ENCODE measurements at regions not wholly inside any gene's neighbourhood (a gene's known extent, or its start where the extent isn't known, plus 50 kb on each side); places are given as distances from the start of the nearest gene placed in this dataset.

DNA sequence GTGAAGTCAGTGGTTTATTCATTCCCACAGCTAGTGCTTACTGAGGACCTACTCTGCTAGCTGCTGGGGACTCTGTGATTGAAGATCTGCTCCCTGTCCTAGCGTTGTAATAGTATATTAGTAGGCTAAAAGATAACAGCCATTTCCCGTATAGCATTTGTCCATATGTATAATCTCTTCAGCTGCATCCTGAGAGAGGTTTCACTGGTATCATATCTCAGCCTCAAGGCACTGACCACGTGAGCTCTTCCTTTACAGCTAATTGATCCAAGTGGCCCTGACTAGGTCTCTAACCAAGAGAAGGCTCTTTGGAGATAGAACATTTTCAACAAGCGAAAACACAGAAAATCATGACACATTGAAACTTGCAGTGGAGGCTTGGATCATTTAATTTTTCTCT, 110.2 kb downstream of the APIP start:
- Histone ChIP-seq H3K9me3 (replicated peaks in 1 of 2; ENCODE audit: control insufficient read depth in 1 of 2, insufficient read depth in 1 of 2, low read length in 2 of 2) (no peaks in the 10 kb centered on the region), H3K4me1 (ENCODE audit: control insufficient read depth in 1 of 2, insufficient read depth in 2 of 2, low read length in 2 of 2) (no peaks in the 10 kb centered on the region), H3K27ac (ENCODE audit: low read depth in 1 of 2, low read length in 2 of 2) (no peak overlapping the region), H3K4me2 (replicated peaks; ENCODE audit: extremely low read depth, low read length, poor library complexity, severe bottlenecking) (no peak overlapping the region), H3K9ac (ENCODE audit: insufficient read depth, low read length, poor library complexity, severe bottlenecking) (no peak overlapping the region), H3K36me3 (replicated peaks in 1 of 2; ENCODE audit: control insufficient read depth in 1 of 2, insufficient read depth in 2 of 2, low read length in 2 of 2) (no peaks in the 10 kb centered on the region), H2AFZ (ENCODE audit: insufficient read depth, low read depth, low read length, poor library complexity, severe bottlenecking) (no peak overlapping the region), H4K20me1 (ENCODE audit: insufficient read depth, low read length) (no peaks in the 10 kb centered on the region), H3K27me3 (ENCODE audit: control insufficient read depth in 2 of 2, insufficient read depth in 2 of 2, low read length in 2 of 2) (no peaks in the 10 kb centered on the region), H3K79me2 (ENCODE audit: insufficient read depth, low read length) (no peaks in the 10 kb centered on the region), H3K4me3 (replicated peaks in 1 of 3; ENCODE audit: low read depth in 2 of 3, low read length in 3 of 3) (no peak overlapping the region)
- Mint-ChIP-seq H3K27ac (no peak overlapping the region), H3K4me3 (no peak overlapping the region), H3K4me1 (no peaks in the 10 kb centered on the region), H3K9me3 (peaks cover 0 to 5% (median 2%) of the 10 kb centered on the region in 7 donors), H3K36me3 (no peaks in the 10 kb centered on the region), H3K27me3 (ENCODE audit: low read depth in 3 of 3) (peaks cover 0 to 2% (median 0%) of the 10 kb centered on the region in 3 donors)
- no peak for TF ChIP-seq CTCF (IDR thresholded peaks at IDR 0.05)
- DNase-seq, result no peak
- intact Hi-C loops (cut with micrococcal nuclease), result no loop called here
- 100% methylated on average over 2 of the region's 4 CpGs for WGBS (ENCODE audit: insufficient coverage)

DNA sequence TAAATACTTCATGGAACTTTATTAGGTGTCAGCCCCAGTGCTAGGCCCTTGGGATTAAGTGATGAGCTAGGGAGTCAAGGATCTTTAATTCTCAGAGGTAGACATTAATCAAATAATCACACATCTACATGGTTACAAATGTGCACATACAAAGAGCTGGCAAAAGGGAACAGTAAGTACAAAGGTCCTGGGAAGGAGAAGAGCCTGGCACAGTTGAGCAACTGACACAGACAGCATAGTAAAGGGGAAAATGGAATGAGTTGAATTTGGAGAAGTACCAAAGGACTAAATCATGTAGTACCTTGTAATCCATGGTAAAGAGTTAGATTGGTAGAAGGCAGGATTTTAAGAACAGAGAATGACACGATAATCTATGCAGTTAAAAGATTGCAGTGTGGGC, 116.3 kb downstream of the APIP start:
- H3K27ac Mint-ChIP-seq, result no peak overlapping the region
- H3K4me1 Mint-ChIP-seq, result no peaks in the 10 kb centered on the region
- H3K79me2 ChIP-seq (ENCODE audit: insufficient read depth, low read length), result no peaks in the 10 kb centered on the region
- H3K9me3 ChIP-seq (replicated peaks in 1 of 2; ENCODE audit: control insufficient read depth in 1 of 2, insufficient read depth in 1 of 2, low read length in 2 of 2), result peaks cover 0 to 7% of the 10 kb centered on the region in 2 donors
- no peak for DNase-seq
- H4K20me1 ChIP-seq (ENCODE audit: insufficient read depth, low read length), result no peaks in the 10 kb centered on the region
- H3K4me3 ChIP-seq (replicated peaks in 1 of 3; ENCODE audit: low read depth in 2 of 3, low read length in 3 of 3), result no peak overlapping the region
- intact Hi-C loops (cut with micrococcal nuclease), result no loop called here
- H3K9me3 Mint-ChIP-seq, result peaks cover 3 to 13% (median 6%) of the 10 kb centered on the region in 7 donors
- no peak overlapping the region for H3K4me2 ChIP-seq (replicated peaks; ENCODE audit: extremely low read depth, low read length, poor library complexity, severe bottlenecking)
- H2AFZ ChIP-seq (ENCODE audit: insufficient read depth, low read depth, low read length, poor library complexity, severe bottlenecking), result no peak overlapping the region
- no peak overlapping the region for H3K27ac ChIP-seq (ENCODE audit: low read depth in 1 of 2, low read length in 2 of 2)
- no peaks in the 10 kb centered on the region for H3K27me3 Mint-ChIP-seq (ENCODE audit: low read depth in 3 of 3)
- H3K27me3 ChIP-seq (ENCODE audit: control insufficient read depth in 2 of 2, insufficient read depth in 2 of 2, low read length in 2 of 2), result no peaks in the 10 kb centered on the region
- 86% methylated on average over 1 of the region's 1 CpG for WGBS (ENCODE audit: insufficient coverage)
- no peak overlapping the region for H3K9ac ChIP-seq (ENCODE audit: insufficient read depth, low read length, poor library complexity, severe bottlenecking)
- TF ChIP-seq CTCF (IDR thresholded peaks at IDR 0.05), result no peak
- H3K36me3 Mint-ChIP-seq, result no peaks in the 10 kb centered on the region
- H3K36me3 ChIP-seq (replicated peaks in 1 of 2; ENCODE audit: control insufficient read depth in 1 of 2, insufficient read depth in 2 of 2, low read length in 2 of 2), result no peaks in the 10 kb centered on the region
- H3K4me1 ChIP-seq (ENCODE audit: control insufficient read depth in 1 of 2, insufficient read depth in 2 of 2, low read length in 2 of 2), result no peaks in the 10 kb centered on the region
- H3K4me3 Mint-ChIP-seq, result no peak overlapping the region
